GM12892 (cell line): ENCODE measurements at regions not wholly inside any gene's neighbourhood (a gene's known extent, or its start where the extent isn't known, plus 50 kb on each side); places are given as distances from the start of the nearest gene placed in this dataset.

Experiments used
- POLR2A ChIP-seq: IDR thresholded peaks from 2 replicates; pipeline ENCODE4 v1.6.1; 2011; ENCODE audit warnings: low read depth, low read length, control low read depth
- POLR2AphosphoS5 ChIP-seq: IDR thresholded peaks from 2 replicates; pipeline ENCODE4 v1.6.1; 2011; ENCODE audit warnings: low read depth, low read length, control low read depth

- no peak for TF ChIP-seq POLR2AphosphoS5
- TF ChIP-seq POLR2A, result no peak
Observed at GRCh38 chr12:58250077-58250476, 308.7 kb downstream of the ATP23 start.
